Tibial artery (tissue), 4 donors: ENCODE measurements at regions not wholly inside any gene's neighbourhood (a gene's known extent, or its start where the extent isn't known, plus 50 kb on each side); places are given as distances from the start of the nearest gene placed in this dataset.
A peak's percentile ranks its signal among the peaks of the same experiment; 100 is the strongest.

Source experiments
- DNase-seq, 2 donors: peaks; one replicate each; pipeline ENCODE4 v3.0.0-alpha.2; 2019
- H3K27ac ChIP-seq, 2 donors: fragments of 200-600 bp; sonication (generic) in 1 of 2; 1 replicate in 1 of 2; 2 replicates in 1 of 2; pipeline ENCODE4 v1.5.1; 2018 to 2019; ENCODE audit warnings: mild to moderate bottlenecking in 1 of 2
- H3K27me3 ChIP-seq, 2 donors: fragments of 200-600 bp; sonication (generic) in 1 of 2; one replicate each; pipeline versions ENCODE4 v1.5.1 to v1.6.0; 2016 to 2019
- H3K36me3 ChIP-seq, 3 donors: fragments of 200-600 bp; sonication (generic) in 2 of 3; one replicate each; pipeline ENCODE4 v1.5.1; 2016 to 2019; ENCODE audit warnings: mild to moderate bottlenecking in 2 of 3
- H3K4me1 ChIP-seq, 4 donors: fragments of 200-600 bp; sonication (generic) in 2 of 4; 1 replicate in 3 of 4; 2 replicates in 1 of 4; pipeline ENCODE4 v1.5.1; 2016 to 2019
- H3K4me3 ChIP-seq, 2 donors: fragments of 200-600 bp; sonication (generic) in 1 of 2; 1 replicate in 1 of 2; 2 replicates in 1 of 2; pipeline ENCODE4 v1.5.1; 2018 to 2019; ENCODE audit warnings: mild to moderate bottlenecking in 2 of 2
- H3K9me3 ChIP-seq, 3 donors: fragments of 200-600 bp; sonication (generic) in 1 of 3; one replicate each; pipeline ENCODE4 v1.5.1; 2016 to 2019
- intact Hi-C: fragments of 100-400 bp; cut with DNase I; formaldehyde crosslinking; loops from one replicate; pipeline ENCODE4 v1.15.0; 2023; ENCODE audit warnings: low total_unique reads
- TF ChIP-seq, protein P1 (sequence below), 2 experiments: fragments of 200-600 bp in 1 of 2; fragments of 450-650 bp in 1 of 2; IDR thresholded peaks; one replicate each; pipeline ENCODE4 v1.5.1; 2017 to 2019; ENCODE audit warnings: antibody characterized with exemption in 2 of 2, mild to moderate bottlenecking in 1 of 2, moderate library complexity in 1 of 2

- Histone ChIP-seq H3K9me3 (no peaks in the 10 kb centered on the region), H3K27ac (peak overlapping the region; percentile 41 to 49), H3K27me3 (no peaks in the 10 kb centered on the region), H3K4me1 (peaks cover 0 to 27% (median 7%) of the 10 kb centered on the region in 4 donors), H3K36me3 (no peaks in the 10 kb centered on the region), H3K4me3 (no peak overlapping the region)
- intact Hi-C loops: no loop called here
- TF ChIP-seq, protein P1, sequence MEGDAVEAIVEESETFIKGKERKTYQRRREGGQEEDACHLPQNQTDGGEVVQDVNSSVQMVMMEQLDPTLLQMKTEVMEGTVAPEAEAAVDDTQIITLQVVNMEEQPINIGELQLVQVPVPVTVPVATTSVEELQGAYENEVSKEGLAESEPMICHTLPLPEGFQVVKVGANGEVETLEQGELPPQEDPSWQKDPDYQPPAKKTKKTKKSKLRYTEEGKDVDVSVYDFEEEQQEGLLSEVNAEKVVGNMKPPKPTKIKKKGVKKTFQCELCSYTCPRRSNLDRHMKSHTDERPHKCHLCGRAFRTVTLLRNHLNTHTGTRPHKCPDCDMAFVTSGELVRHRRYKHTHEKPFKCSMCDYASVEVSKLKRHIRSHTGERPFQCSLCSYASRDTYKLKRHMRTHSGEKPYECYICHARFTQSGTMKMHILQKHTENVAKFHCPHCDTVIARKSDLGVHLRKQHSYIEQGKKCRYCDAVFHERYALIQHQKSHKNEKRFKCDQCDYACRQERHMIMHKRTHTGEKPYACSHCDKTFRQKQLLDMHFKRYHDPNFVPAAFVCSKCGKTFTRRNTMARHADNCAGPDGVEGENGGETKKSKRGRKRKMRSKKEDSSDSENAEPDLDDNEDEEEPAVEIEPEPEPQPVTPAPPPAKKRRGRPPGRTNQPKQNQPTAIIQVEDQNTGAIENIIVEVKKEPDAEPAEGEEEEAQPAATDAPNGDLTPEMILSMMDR (IDR thresholded peaks at IDR 0.05): no peak
- no peak for DNase-seq
These were observed 51.9 kb upstream of the NAB1 start for GRCh38 chr2:190596993-190597392.

DNA sequence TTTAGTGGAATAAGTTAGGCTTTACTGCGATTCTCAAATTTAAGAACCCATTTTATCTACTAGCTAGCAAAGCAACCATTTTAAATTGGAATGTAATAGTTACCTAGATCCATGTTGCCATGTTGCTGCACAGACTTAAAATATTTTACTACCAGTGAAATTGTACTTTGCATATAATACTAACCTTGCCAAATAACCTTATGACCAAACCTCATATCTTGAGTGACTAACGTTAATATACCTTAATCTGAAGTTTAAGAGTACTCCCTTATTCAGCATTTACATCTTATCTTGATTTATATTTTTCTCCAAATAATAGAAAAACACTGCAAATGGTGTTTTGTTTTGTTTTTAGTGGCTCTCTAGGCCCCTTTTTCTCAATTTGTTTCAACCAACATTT, 50.3 kb upstream of the NAB1 start:
- intact Hi-C loops: no loop called here
- Histone ChIP-seq H3K9me3 (no peaks in the 10 kb centered on the region), H3K27ac (peak overlapping the region in 1 of 2 donors; percentile 49)

GRCh38 chr2:190599073-190599472, 49.8 kb upstream of the NAB1 start:
- TF ChIP-seq, protein P1 (IDR thresholded peaks at IDR 0.05): no peak
- no peaks in the 10 kb centered on the region for H3K27me3 ChIP-seq

More for the DNA sequence above, 50.3 kb upstream of the NAB1 start:
- H3K4me3 ChIP-seq: no peak overlapping the region
- peaks cover 0 to 27% (median 7%) of the 10 kb centered on the region in 4 donors for H3K4me1 ChIP-seq
- H3K36me3 ChIP-seq: no peaks in the 10 kb centered on the region
- TF ChIP-seq, protein P1 (IDR thresholded peaks at IDR 0.05): no peak
- no peaks in the 10 kb centered on the region for H3K27me3 ChIP-seq
- no peak for DNase-seq

More at GRCh38 chr2:190599073-190599472, 49.8 kb upstream of the NAB1 start:
- Histone ChIP-seq H3K27ac (peak overlapping the region in 1 of 2 donors; percentile 49), H3K36me3 (no peaks in the 10 kb centered on the region), H3K4me1 (peaks cover 0 to 27% (median 7%) of the 10 kb centered on the region in 4 donors), H3K4me3 (no peak overlapping the region), H3K9me3 (no peaks in the 10 kb centered on the region)
- intact Hi-C loops: no loop called here
- DNase-seq: no peak
